HG02973 (cell line): ENCODE measurements at regions not wholly inside any gene's neighbourhood (a gene's known extent, or its start where the extent isn't known, plus 50 kb on each side); places are given as distances from the start of the nearest gene placed in this dataset.
"Not testable (repeated sequence)": the region's sequence is repeated elsewhere in the genome, so short reads cannot be mapped to it uniquely, and the experiment has no call there.

Experiments used
- ATAC-seq: cut with Tn5 transposase; IDR thresholded peaks from one replicate; pipeline ENCODE4 v1.9.1; 2021; ENCODE audit warnings: moderate library complexity; ENCODE audit not compliant: unreplicated experiment

DNA sequence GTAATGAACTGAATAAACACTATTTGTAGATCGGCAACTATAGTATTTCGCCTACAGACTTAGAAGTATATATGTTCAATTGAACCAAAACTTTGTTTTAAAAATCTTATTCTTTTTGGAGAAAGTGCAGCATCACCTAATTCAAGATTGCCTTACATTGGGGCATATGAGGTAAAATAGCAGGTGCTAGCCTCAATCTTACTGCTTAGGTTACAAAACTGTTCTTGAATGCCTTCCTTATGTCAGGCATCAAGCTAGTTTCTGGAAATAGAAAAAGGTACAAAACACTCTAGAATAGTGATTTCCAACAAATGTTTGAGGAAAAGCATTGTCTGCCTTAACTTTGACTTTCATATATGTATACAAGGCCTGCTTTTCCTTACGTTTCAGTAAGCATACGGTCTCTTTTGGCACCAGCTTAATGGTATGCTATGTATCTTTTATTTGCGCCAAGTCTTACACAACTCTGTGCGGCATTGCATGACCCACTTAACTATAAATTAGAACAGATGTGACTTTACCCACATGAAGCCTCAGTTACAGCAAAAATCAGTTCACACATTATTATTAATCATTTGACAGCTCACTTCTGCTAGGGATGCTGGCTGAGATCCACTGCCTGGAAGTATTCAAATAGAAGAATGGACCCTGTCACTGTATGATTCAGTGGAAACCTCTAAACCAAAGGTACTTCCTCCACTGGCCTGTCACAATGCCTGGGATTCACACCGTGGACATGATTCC, 174.1 kb downstream of the PRELID2 start:
- ATAC-seq, result no peak

DNA sequence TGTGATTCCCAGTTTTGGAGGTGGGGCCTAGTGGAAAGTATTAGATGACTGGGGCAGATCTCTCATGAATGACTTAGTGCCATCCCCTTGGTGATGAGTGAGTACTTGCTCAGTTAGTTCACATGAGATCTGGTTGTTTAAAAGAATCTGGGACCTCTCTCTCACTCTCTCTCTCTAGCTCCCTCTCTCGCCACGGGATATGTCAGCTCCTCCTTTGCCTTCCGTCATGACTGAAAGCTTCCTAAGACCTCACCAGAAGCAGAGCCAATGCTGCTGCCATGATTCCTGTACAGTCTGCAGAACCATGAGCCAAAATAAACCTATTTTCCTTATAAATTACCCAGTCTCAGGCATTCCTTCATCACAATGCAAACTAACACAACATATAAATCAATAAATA, 176.7 kb downstream of the PRELID2 start:
- no peak for ATAC-seq

DNA sequence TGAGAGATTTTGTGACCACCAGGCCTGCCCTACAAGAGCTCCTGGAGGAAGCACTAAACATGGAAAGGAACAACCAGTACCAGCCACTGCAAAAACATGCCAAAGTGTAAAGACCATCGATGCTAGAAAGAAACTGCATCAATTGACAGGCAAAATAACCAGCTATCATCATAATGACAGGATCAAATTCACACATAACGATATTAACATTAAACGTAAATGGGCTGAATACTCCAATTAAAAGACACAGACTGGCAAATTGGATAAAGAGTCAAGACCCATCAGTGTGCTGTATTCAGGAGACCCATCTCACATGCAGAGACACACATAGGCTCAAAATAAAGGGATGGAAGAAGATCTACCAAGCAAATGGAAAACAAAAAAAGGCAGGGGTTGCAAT, 182.4 kb downstream of the PRELID2 start:
- not testable (repeated sequence) for ATAC-seq

DNA sequence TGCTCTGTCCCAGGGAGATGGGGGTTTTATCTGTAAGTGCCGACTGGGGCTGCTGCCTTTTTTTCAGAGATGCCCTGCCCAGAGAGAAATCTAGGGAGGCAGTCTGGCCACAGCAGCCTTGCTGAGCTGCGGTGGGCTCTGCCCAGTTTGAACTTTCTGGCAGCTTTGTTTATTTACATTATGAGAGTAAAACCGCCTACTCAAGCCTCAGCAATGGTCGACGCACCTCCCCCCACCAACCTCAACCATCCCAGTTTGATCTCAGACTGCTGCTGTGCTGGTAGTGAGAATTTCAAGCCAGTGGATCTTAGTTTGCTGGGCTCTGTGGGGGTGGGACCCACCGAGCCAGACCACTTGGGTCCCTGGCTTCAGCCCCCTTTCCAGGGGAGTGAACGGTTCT, 188.0 kb downstream of the PRELID2 start:
- ATAC-seq, result not testable (repeated sequence)

DNA sequence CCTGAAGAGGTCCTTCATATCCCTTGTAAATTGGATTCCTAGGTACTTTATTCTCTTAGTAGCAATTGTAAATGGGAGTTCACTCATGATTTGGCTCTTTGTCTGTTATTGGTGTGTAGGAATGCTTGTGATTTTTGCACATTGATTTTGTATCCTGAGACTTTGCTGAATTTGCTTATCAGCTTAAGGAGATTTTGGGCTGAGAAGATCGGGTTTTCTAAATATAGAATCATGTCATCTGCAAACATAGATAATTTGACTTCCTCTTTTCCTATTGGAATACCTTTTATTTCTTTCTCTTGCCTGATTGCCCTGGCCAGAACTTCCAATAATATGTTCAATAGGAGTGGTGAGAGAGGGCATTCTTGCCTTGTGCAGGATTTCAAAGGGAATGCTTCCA, 191.9 kb downstream of the PRELID2 start:
- not testable (repeated sequence) for ATAC-seq

DNA sequence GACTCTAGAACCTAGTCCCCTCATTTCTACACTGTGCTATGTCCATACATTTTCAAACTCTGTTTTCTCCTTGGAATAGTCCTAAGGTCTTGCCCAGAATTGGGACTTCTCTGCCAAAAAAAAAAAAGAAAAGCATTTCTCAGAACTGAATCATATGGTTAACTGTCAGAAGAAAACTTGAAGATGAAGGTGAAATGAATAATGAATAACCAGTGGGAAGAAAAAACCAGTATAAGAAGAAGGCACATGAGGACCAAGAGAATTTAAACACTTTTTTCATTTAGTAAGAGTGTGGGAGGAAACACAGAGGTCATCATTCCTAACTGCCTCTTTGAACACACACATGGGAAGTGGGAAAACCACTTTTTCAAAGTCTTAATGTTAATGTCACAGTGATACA, 197.7 kb downstream of the PRELID2 start:
- ATAC-seq, result no peak

DNA sequence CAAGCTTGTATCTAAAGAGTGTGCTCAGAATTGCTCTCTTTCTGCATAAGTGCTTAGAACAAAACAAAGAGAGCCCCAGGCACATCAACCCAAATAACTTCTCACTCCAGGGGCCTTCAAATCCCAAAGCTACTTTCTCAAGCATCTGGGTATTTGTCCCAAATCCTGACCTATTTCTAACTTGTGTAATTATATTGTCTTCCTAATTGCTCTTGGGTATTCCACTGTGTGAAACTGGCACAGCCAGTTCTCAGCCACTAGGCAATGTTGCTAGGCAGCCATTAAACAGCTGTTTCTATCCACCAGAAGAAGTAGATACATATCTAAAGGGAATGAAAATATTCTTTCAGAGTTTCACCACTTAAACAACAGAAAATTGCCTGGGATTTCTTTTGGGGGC, 198.8 kb downstream of the PRELID2 start:
- no peak for ATAC-seq

DNA sequence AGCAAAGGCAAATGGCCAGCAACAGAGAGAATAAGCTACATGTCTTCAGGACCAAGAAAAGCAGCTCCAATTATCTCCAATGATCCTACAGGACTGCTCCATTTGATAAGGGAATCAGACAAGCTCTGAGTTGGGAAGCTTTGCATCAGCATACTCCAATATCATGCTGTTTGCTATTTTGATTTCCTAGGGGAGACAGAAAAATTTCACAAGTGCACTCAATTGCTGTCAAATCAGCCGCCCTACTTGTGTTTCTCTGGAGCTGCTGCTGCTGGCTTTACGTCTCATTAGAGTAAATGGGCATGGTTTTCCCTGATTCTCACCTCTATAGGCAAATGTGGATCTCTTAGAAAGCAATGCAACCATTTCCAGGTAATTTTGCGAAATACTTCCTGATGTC, 201.7 kb downstream of the PRELID2 start:
- ATAC-seq, result no peak

DNA sequence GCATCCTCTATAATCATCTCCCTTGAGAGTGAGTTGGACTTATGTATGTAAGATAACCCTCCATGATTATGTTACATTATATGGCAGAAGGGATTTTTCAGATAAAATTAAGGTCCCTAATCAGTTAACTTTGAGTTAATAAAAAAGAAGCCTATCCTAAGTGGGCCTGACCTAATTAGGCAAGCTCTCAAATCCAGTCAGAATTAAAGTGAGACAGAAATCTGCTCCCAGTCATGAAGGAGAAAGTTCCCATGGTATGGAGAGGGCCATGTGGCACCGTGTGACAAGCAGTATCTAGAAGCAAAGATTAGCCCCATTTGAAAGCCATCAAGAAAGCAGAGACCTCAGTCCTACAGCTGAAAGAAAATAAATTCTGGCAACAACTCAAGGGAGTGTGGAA, 202.4 kb downstream of the PRELID2 start:
- no peak for ATAC-seq

DNA sequence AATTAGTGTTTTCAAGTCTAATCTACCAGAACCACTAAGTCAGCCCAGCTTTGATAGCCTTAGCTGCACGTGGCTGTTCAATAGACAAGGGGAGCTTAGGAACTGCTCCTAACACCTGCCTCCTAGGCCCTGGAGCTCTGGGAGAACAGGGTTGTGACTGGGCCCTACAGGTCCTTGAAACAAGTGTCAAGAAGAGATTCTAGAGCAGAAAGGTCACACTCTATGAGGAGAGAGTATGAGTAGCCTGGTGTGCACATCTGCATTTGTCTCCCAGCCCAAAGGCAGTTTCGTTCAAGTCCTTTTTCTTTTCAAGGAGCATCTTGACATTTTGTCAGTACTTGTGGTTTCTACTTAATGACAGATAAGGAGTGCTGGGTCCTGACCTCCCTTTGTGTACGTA, 206.1 kb downstream of the PRELID2 start:
- ATAC-seq, result no peak

DNA sequence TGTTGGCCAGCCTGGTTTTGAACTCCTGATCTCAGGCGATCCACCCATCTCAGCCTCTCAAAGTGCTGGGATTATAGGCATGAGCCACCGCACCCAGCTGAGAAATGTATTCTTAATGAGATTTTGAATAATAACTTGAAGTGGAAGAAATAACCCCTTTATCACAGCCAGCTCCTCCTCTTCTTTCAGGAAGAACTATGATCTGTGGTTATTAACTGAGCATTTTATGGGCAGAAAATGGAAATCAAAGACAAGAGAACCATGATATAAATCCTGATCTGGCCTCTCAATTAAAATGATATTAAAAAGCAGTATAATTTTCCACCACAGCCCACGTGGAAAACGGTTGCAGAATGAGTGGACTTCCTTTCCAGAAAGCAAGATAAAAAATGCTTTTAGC, 206.6 kb downstream of the PRELID2 start:
- ATAC-seq, result no peak

DNA sequence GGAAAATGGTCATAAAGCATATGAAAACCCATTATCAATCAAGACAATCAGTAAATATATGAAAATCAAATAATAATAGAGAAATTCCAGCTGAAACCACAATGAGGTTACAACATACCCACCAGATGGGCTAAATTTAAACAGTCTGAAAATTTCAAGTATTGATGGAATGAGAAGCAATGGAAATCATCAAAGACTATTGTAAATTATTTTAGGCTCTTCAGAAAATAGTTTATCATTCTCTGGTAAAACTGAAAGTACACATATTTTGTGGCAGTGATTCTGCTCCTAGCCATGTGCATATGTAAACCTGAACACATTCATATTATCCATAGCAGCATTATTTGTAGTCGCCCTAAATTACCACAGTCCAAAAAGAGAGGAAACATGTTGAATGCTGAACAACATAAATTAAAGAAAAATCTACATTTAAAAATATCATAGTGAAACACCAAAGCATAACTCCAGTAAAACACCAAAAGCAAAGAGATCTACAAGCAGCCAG, 215.3 kb downstream of the PRELID2 start:
- ATAC-seq, result no peak

DNA sequence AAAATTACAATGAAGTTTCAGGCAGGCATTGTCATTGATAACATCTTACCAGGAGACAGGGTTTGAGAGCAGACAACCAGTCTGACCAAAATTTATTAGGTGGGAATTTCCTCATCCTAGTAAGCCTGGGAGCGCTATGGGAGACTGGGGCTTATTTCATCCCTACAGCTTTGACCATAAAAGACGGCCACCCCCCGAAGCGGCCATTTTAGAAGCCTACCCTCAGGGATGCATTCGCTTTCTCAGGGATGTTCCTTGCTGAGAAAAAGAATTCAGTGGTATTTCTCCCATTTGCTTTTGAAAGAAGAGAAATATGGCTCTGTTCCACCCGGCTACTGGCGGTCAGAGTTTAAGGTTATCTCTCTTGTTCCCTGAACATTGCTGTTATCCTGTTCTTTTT, 218.4 kb downstream of the PRELID2 start:
- not testable (repeated sequence) for ATAC-seq

DNA sequence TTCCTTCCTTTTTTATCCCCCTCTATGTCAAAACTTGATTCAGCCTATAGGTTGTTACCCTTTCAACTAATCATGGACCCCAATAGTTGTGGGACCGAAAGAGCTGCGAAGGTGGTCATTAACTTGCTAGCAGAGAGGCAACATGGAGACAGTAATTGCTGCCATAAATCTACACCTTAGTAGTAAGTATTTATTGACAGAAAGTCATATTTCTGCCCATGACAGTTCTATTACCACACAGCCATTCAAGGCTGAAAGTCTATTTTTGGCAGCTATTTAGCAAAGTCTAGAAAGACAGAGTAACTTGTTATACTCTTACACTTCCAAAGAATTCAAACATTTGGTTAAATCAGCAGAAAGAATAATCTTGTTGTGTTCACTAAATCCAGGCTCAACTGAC, 236.2 kb downstream of the PRELID2 start:
- no peak for ATAC-seq

DNA sequence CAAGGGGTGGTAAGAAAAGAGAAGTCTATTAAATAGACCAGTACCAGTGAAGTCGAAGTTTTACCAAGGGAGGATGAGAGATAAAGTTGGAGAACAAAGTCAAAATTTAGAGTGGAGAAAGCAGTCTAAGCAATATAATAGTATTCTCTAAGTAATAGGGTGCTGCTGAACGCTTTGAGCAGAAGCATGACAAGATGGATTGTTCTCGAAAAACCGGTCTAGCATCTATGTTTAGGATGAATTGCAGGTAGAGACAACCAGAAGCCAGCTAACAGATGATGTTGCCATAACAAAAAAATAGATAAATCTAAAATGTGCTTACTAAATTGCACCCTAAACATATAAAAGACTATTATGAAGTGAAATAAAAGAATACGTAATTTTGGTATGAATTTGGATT, 237.0 kb downstream of the PRELID2 start:
- no peak for ATAC-seq

DNA sequence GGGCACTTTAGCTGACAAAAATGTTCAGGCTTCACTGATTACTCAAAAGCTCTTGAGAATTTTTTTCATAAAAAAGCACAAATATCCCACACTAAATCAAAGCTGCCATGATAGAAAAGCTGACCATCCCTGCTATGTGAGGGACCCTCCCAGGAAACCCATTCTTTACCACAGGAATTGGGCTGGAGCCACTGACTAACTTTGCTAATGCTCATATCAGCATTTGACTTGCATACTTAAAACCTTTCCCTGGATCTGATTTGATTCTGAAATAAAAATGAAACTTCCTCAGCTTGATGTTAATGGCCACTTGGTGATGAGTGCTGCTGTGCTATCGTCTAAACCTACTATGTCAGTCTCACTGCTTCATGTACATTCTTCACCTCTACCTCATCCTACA, 243.6 kb downstream of the PRELID2 start:
- ATAC-seq, result no peak

DNA sequence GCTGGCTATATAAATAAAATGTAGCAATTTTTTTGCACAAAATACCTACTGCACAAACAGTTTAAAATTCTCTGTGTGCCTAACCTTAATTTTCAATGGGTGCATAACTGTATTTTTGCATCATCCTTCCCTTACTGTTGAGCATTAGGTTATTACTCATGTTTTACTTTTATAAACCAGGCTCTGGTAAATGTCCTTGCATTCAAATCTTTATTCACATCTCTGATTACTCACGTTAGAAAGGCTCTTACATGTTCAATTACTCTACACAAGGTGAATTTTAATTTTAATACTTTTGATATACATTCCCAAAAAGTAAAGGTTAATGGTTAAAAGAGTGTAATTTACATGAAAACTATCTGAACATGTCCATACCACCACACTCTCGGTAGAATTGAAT, 246.1 kb downstream of the PRELID2 start:
- no peak for ATAC-seq

DNA sequence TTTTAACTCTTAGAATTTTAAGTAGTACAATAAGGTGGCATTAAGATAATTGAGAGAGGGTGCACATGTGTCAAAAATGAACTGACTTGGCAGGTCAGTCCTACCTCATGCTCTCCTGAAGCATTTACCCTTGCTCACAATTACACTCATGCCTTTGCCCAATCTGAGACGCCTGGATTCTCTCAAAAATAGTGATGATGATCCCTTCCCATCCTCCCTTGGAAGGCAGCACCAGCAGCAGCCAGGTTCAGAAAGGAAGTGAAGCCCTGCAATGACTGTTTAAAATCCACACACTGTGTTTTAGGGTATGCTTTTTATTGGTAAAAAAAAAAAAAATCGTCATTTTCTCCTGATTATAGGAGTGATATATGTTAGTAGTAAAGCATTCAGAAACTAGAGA, 246.6 kb downstream of the PRELID2 start:
- ATAC-seq, result no peak

DNA sequence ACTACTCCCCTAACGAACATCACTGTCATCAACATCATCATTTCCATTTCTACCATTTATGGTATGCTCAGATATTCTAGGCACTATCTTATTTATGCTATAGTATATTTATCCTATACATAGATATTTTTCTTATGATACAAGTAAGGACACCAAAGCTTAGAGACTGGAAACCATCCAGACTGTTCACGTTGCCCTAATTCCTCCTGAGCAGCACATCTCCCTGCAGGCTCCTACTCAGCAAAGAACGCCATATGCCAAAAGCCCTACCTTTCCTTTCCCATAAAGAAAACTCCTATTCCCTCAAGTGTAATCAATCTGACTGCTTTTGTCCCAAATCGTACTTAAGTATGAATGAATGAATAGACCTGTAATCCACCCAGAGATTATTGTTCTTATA, 247.0 kb downstream of the PRELID2 start:
- ATAC-seq, result no peak

DNA sequence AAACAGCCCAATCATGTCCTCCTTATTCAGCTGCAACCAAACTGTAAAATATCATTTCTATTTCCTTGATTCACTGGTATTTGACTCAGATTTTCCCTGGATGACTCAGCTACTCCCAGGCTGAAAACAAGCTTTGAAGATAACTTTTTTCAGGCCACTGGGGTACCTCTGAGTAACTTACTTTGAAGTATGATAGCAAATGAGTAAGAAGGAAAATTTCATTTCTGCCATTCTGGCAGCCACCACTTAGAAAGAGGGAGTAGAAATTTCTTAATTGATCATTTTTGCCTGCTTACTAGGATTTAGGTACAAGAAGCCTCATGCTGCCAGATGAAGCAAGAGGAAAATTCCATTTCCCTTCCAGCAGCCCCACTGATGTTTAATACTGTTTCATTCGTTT, 247.4 kb downstream of the PRELID2 start:
- no peak for ATAC-seq

DNA sequence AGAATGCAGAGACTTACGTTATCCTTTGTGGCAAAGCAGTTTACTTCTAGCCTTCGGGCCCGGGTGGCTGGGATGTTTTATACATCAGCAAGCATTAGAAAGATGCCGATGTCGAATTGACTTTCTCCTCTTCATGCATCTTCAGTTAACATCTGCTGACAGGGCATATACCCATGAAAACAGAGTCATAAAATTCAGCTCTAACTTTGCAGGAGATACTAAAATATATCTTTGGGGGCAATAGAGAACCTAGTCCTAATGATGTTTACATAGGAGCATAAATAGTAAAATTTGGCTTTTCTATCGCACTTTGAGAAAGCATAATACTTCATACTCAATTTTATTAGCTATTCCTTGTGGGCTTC, 247.9 kb downstream of the PRELID2 start:
- ATAC-seq, result no peak

DNA sequence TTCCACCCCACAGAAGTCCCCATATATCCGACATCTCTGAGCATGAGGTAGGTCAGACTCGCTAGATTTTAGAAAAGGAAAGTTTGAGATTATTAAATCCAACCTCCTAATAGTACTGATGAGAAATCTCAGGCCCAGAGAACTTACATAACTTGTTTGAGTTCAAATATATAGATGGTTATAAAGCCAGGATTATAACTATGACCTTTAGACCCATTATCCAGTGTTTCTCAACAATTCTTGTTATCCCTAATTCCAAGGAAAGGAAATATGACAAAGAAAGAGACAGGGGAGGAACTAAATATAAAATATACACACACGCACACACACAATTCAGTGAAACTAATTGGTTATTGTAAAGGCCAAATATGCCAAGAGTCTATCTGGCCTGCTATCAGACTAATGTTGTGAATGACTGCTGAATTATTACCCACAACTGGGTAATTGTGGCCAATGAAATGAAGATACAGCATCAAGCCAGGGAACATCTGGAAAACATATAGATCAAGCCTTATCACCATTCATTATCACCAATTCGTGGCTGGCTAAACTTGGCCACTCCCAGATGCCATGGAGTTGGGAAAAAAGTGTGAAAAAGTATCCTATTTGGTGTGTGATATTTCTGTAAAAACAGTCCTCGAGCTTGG, 248.4 kb downstream of the PRELID2 start:
- ATAC-seq, result no peak
